ENCODE measurements at regions not wholly inside any gene's neighbourhood (a gene's known extent, or its start where the extent isn't known, plus 50 kb on each side); places are given as distances from the start of the nearest gene placed in this dataset.
"Not testable (repeated sequence)": the region's sequence is repeated elsewhere in the genome, so short reads cannot be mapped to it uniquely, and the experiment has no call there.

- FAIRE-seq = no peak
Measured at GRCh38 chr5:174900240-174900865, 176.0 kb downstream of the MSX2 start.

DNA sequence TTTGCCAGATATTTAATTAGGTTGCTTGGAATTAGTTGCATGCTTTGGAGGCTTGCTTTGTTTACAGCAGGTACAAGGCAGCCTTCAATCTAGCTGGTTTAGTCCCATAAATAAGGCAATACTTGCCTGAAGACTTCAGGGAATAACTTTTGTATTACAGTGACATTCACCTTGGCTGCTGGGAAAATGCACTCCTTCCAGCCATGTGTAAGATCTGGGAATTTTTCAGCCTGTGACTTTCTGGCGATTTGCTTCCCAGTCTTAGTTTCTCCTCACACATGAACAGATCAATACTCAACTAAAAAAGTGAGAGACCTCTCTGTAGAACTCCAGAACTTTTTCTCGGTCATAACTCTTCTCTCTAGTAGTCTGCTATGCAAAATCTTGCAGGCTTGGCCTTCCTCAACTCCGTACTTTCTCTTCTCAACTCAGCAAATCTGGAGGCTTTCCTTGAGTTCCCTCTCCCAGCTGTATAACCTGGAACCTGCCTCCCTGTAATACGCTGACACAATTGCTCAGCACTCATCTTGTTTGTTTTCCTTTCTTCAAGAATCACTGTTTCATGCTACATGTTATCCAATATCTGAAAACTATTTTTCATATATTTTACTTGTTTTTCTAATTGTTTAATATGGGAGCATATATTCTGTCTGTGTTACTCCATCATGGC is 173.0 kb downstream of the MSX2 start:
- no peak for FAIRE-seq

DNA sequence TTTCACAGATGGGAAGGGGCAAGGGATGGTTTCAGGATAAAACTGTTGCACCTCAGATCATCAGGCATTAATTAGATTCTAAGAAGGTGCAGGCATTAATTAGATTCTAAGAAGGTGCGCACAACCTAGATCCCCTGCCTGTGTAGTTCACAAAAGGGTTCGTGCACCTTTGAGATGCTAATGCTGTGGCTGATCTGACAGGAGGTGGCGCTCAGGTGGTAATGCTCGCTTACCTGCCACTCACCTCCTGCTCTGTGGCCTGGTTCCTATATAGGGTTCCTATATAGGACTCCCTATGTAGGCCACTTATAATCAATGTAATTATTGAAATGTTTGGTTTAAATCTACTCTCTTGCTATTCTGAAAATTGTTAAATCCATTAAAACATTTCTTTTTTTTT is 171.0 kb downstream of the MSX2 start:
- FAIRE-seq = no peak

DNA sequence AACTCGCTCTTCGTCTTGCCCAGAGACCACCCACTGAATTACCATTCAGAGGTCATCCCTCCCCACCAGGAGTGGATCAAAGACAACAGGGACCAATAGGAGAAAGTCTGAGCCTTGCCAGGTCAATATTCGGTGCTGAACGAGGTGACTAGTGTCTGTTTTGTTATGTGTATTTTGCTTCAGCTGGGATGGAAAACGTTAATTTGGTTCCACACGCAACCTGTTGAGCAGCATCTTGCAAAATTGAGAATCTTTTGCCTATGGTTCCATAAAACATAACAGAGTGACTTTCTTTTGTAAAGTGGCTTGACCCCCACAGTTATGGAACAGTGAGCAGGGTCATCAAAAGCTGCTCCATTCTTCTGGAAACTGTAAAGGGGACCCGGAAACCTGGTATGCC is 168.4 kb downstream of the MSX2 start:
- FAIRE-seq = no peak

GRCh38 chr5:174880412-174881200 is 156.2 kb downstream of the MSX2 start:
- FAIRE-seq = not testable (repeated sequence)

DNA sequence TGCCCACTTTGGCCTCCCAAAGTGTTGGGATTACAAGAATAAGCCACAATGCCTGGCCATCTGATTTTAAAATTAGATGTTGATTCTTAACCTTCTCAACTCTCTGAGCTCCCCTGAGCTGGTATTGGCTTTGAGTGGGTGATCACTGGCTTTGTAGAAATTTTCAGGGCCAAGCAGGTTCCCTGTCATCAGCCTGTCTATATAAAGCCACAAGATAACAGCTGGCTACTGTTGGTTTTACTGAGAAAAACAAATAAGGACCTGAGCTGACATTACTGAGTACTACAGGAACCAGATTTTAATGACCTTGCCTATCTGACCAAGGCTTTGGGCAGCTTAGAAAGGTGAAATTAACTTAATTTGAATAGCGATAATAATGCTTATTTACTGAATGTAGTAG is 153.6 kb downstream of the MSX2 start:
- FAIRE-seq = no peak

- FAIRE-seq = no peak
Measured at GRCh38 chr5:174872271-174872670, 147.9 kb downstream of the MSX2 start.

DNA sequence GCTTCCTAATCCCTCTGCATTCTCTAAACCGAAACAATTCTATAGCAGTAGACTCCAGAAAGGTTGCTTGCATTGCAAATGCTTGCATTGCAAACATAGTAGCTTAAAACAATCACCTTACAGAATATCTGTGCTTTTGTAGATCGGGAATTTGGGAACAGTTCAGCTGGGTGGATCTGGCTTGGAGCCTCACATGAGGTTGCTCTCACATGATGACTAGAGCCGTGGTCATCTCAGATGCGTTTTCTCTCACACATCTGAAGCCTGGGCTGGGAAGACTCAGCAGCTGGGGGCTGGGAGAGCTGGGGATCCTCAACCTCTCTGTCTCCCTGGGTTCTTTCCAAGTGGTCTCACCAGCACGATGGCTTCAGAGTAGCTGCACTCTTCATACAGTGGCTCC is 127.8 kb downstream of the MSX2 start:
- no peak for FAIRE-seq

DNA sequence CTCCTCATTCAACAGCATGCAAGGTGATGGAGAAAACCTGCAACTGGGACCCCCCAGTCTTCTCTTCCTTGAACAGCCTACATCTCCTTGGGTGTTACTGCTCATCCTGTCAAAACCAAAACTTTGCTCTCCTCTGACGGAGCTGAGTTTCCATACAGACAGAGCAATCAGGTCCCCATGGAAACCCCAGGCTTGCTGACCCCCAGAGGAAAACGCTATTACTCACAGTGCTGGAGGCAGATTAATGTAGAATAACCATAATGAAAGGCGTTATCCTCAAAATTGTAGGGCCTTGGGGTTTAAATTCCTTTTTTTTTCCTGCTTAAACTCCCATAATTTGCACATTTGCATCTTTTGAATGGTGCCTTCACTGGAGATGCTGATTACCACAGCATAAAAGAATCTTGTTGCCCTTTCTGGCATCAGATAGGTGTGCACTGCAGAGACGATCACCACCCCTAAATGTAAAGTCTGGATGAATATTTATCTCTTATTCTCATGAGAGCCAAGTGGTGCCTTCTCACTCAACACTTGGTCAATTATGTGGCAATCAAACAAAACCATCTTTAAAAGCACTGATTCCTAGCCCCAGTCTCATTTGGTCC is 126.3 kb downstream of the MSX2 start:
- FAIRE-seq = no peak

GRCh38 chr5:174849426-174849825 is 125.0 kb downstream of the MSX2 start:
- no peak for FAIRE-seq

- FAIRE-seq = no peak
Measured at GRCh38 chr5:174844971-174845370, 120.6 kb downstream of the MSX2 start.

DNA sequence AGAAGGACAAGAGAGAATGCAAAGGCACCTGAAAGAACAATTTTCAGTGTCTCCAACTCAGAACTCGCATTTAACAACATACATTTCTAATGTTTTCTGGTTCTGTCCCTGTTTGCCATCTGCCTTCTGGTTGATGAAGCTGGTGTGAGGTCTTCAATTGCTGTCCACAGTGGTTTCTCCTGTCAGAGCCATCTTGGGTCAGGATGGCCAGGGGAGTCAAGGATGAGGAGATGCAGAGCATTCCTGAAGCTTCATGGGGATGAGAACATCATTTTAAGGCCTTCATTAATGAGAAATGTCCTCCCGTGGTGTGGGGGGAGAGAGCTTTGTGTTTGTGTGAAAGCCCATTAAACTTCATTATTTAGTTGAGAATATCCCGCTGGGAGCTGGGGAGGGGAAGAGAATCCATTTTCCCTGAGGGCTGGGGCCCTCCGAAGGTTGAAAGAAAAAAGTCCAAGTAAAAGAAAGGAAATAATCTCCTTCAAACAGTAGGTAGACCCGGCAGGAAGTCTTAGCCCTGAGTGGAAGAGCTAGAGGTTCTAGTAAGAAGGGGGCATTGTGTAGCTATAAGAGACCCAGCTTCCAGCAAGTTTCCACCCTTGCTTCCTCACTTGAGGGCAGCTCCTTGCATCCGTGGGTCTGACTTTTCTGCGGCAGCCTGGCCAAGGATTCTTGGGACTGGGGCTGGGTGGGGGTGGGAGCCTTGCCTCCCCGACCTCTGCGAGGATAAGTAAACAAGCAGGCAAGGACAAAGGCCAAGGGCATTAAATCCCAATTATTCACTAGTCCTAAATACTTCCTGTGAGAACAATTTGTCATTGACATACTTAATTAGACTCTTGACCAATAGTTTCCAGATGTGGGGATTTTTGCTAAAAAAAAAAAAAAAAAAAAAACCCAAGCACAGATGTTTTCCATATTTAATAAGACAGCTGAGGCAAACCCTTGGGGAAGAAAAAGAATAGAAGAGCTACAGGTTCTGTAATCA is 119.2 kb downstream of the MSX2 start:
- peak; percentile 91 for FAIRE-seq

DNA sequence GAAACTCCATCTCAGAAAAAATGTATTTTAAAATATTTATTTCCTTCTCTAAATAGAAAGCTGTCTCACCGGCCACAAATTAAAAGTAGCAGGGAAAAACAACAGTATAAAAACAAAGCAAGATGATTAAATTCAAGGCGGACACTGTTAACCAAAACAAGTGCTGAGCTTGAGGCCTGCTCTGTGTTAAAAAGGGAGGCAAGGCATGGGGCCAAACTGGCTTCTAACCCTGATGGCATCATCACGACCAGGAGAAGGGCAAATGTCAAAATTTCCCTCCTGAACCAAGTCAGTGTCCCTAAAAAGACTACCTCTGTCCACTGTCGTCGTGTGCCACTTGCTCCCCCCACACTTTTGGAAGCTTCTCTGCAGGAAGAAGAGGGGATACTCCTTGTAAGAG is 116.1 kb downstream of the MSX2 start:
- no peak for FAIRE-seq

- no peak for FAIRE-seq
Measured at GRCh38 chr5:174839196-174839595, 114.8 kb downstream of the MSX2 start.

DNA sequence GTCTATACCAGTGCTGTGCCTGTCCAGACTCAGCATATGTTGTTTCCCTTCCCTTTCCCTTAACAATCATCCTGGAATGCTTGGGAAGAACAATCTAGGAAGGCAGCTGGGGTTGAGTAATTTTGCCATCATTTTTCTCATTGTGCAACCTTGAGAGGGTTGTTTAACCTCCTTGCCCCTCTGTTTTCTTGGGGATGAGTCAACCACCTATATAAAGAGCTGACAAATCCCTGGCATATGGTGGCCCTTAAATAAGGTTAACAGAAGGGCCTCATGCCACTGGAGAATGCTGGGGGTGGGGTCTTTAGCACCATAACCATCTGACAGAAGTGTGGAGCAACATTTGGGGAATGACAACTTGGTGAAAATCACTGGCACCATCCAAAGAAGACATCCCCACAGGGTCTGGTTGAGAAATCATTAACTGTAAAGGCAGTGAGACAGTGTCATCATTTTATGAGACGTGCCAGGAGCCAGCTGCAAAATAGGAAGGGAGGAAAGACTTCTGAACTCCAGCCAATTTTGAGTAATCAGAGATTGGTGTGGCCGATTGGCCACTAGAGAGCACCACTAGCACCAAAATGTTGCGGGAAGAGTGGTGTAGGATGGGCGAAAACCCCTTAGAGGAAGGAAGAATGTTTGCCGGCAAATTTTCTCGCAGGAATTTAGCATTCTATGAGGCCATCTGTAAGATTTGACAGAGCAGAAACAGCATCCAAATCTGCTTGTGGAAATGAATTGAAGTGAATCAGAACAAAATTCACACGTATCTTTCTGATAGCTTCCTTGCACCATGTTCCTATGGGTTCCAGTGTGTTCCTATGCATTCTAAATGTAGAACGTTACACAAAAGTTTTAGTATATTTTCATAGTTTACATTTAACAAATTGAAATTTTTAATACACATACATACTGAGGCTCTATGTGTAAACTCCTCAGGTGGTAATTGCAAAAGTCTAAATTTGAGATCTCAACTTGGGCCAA is 113.8 kb downstream of the MSX2 start:
- no peak for FAIRE-seq

GRCh38 chr5:174834081-174834480 is 109.7 kb downstream of the MSX2 start:
- FAIRE-seq = no peak

GRCh38 chr5:174832811-174833210 is 108.4 kb downstream of the MSX2 start:
- no peak for FAIRE-seq

- FAIRE-seq = no peak
Measured at GRCh38 chr5:174832025-174832424, 107.6 kb downstream of the MSX2 start.

- no peak for FAIRE-seq
Measured at GRCh38 chr5:174831031-174831660, 106.8 kb downstream of the MSX2 start.

DNA sequence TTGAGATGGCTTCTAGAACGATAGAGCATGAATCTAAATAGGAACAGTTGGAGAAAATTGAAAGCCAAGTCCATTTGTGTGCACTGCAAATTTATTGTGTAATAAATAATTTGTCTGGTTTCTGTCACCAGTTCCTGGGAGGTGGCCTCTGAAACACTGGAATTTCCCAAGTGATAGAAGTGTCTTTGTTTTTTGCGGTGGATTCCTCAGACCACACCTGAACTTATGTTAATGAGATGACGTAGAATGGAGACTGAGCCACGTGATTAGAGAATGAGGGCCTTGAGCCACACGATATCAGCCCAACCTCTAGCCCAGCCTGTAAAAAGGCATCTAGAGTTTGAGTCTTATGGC is 105.1 kb downstream of the MSX2 start:
- no peak for FAIRE-seq

Measured in endometrium (tissue), 2 donors.